Heart left ventricle (tissue), 13 donors: ENCODE measurements at regions not wholly inside any gene's neighbourhood (a gene's known extent, or its start where the extent isn't known, plus 50 kb on each side); places are given as distances from the start of the nearest gene placed in this dataset.

Source experiments
- POLR2A ChIP-seq, 2 donors: fragments of 450-650 bp; IDR thresholded peaks; one replicate each; pipeline ENCODE4 v1.6.1; 2017; ENCODE audit warnings: antibody characterized with exemption in 2 of 2, mild to moderate bottlenecking in 2 of 2, moderate library complexity in 2 of 2
- TF ChIP-seq, protein P1 (sequence below), 12 donors: fragments of 200-600 bp; sonication (generic) in 4 of 12; IDR thresholded peaks; one replicate each; pipeline versions ENCODE4 v1.5.0 to v1.8.0; 2018 to 2022; ENCODE audit warnings: antibody characterized with exemption in 12 of 12, mild to moderate bottlenecking in 5 of 12
- donor health status: ischemic (EF 13 %, LVEDD 7.1; RV severe dilation, severe dysfunction).
- donor health status: DM: no; HTN: yes; CAD: no.
- donor health status: DM: no; HTN: no; CAD: no.
- donor health status: ischemic (EF 25% LVEDD 6.9; RV normal size, moderate dysfunction).
- donor health status: ischemic (EF 25% LVEDD 5.7; RV mildly dilated, moderate dysfunction).
- donor health status: ischemic (EF 35%, LVEDD 5.7; RV mildly dilated, moderate dysfunction).
- donor health status: nonischemic (EF 11% LVEDD 7.7; RV severe dilation, severe dysfunction).
- donor health status: DM: yes; HTN: yes; CAD: no.
- donor health status: PGD.
- donor health status: ischemic (EF 29% LVEDD 5.4; RV normal size, mild dysfunction).
- donor health status: nonischemic (EF 23%, LVEDD 6.1; RV moderate dilation, normal function).

DNA sequence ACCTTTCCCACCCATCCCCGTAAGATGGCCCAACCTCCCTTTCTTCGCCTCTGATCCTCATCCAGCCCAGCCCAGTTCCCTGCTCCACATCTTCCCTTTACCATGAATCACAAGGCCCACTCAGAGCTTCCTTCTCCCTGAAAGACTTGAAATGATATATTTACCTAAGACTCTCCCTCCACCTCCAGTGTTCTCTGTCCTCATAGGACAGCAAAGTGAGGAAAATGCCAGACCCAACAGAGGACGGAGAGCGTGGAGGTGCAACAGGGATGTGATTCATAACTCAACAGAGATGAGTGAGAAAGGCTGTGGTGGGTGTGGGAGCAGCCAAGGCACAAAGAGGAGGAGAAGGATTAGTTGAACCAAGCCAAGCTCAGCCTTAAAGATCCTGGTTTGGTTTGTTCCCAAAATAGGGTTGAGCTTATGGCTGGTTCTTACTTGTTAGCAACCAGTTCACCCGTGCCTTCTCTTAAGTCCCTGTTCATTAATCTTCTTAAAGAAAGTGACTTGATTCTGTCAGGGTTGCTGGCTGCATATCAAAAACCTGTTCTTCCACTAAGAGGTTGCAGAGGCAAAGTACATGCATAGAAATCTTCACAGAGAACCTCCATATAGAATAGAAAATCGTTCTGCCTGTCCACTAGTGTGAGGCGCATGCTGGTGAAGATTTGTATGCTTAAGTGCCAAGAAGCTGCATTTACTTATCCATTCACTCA is 183.2 kb downstream of the ACTL7B start:
- TF ChIP-seq, protein P1, sequence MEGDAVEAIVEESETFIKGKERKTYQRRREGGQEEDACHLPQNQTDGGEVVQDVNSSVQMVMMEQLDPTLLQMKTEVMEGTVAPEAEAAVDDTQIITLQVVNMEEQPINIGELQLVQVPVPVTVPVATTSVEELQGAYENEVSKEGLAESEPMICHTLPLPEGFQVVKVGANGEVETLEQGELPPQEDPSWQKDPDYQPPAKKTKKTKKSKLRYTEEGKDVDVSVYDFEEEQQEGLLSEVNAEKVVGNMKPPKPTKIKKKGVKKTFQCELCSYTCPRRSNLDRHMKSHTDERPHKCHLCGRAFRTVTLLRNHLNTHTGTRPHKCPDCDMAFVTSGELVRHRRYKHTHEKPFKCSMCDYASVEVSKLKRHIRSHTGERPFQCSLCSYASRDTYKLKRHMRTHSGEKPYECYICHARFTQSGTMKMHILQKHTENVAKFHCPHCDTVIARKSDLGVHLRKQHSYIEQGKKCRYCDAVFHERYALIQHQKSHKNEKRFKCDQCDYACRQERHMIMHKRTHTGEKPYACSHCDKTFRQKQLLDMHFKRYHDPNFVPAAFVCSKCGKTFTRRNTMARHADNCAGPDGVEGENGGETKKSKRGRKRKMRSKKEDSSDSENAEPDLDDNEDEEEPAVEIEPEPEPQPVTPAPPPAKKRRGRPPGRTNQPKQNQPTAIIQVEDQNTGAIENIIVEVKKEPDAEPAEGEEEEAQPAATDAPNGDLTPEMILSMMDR (IDR thresholded peaks at IDR 0.05), result no peak
- no peak for TF ChIP-seq POLR2A (IDR thresholded peaks at IDR 0.05)
